ENCODE measurements at regions not wholly inside any gene's neighbourhood (a gene's known extent, or its start where the extent isn't known, plus 50 kb on each side); places are given as distances from the start of the nearest gene placed in this dataset.

DNA sequence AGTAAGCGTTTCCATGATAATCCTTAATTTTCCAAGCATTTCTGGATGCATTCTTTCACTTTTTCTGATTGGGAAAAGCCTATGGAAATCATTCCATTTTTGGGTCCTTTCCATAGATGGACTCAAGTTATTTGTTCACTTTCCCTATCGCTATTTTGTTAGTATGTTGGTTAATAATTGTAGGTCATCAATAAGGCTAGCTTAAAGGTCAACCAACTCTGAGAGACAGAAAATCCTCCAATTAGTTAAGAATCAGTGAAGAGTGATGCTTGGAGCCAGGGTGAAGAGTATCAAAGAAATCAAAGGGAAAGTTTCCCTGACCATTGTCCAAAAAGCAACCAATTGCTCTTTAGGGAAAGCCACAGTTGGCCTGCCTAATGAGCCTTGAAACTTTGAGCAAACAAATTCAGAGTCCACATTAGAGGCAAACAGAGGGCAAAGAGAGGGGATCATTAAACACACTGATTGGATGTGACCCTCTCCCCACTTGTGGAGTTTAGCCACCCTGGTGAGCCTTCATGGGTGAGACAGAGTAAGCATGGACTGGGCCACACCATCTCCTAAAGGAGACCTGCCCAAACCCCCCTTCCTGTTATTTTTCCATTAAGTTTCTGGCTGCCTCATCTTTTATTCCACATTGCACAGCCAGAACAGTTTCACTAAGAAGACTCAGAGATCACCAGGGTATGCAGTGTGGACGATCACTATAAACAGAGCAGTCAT lies 133.4 kb upstream of the DYNLRB2 start:
- CTCF ChIA-PET: no interaction called here
- no peak overlapping the region for H3K27ac Mint-ChIP-seq
- H3K4me3 Mint-ChIP-seq: no peak overlapping the region
- H3K27me3 ChIP-seq (ENCODE audit: control insufficient read depth in 2 of 2, insufficient read depth in 2 of 2, low read length in 2 of 2): no peaks in the 10 kb centered on the region
- intact Hi-C loops (cut with micrococcal nuclease): no loop called here
- no peaks in the 10 kb centered on the region for H3K9me3 ChIP-seq (ENCODE audit: control insufficient read depth in 2 of 3, low read length in 3 of 3)
- peaks cover 0 to 3% (median 0%) of the 10 kb centered on the region in 11 donors for H3K9me3 Mint-ChIP-seq
- ATAC-seq (no peak), DNase-seq (no peak)
- POLR2A ChIA-PET: no interaction called here
- peaks cover 8 to 51% (median 30%) of the 10 kb centered on the region in 5 donors for H3K27me3 Mint-ChIP-seq
- no peak overlapping the region for H3K4me3 ChIP-seq (ENCODE audit: low read length)
- no peak overlapping the region for H3K27ac ChIP-seq (ENCODE audit: low read depth, low read length)
- peaks cover 0 to 1% (median 0%) of the 10 kb centered on the region in 7 donors for H3K4me1 Mint-ChIP-seq
- H3K4me1 ChIP-seq (ENCODE audit: control insufficient read depth in 2 of 2, insufficient read depth in 2 of 2, low read length in 2 of 2): no peaks in the 10 kb centered on the region
- no peaks in the 10 kb centered on the region for H3K36me3 ChIP-seq (ENCODE audit: control insufficient read depth in 2 of 3, insufficient read depth in 3 of 3, low read length in 3 of 3)
- no peaks in the 10 kb centered on the region for H3K36me3 Mint-ChIP-seq

DNA sequence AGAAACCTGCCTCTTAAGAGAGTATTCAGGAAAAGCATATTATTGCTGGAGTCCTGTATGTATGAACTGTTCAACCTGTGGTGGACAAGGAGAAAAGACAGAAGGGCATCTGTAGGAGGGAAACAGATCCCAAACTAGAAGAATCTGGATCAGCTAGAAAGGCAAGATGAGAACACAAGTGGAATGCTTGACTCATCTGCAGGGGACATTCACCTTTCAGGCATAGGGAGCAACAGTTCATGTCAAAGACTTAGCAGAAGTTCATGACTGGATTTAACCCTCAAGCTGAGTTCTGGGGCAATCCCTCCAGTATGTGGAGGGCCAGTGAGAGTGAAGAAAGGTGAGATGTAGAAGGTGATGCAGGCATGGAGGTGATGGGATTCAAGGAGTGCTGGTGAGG lies 135.9 kb upstream of the DYNLRB2 start:
- no peak overlapping the region for H3K4me3 Mint-ChIP-seq
- H3K27ac Mint-ChIP-seq: peak overlapping the region in 1 of 9 donors; percentile 8
- no peak overlapping the region for H3K27ac ChIP-seq (ENCODE audit: low read depth, low read length)
- H3K4me1 Mint-ChIP-seq: peaks cover 0 to 1% (median 0%) of the 10 kb centered on the region in 7 donors
- ATAC-seq (no peak), DNase-seq (no peak)
- POLR2A ChIA-PET: interaction anchor here (0.5 kb wide), 1 partner anchor 71 kb away, joined by 3 read pairs; no protein-coding TSS in a partner anchor
- peaks cover 8 to 51% (median 31%) of the 10 kb centered on the region in 5 donors for H3K27me3 Mint-ChIP-seq
- H3K9me3 Mint-ChIP-seq: peaks cover 0 to 4% (median 0%) of the 10 kb centered on the region in 11 donors
- no peaks in the 10 kb centered on the region for H3K36me3 ChIP-seq (ENCODE audit: control insufficient read depth in 2 of 3, insufficient read depth in 3 of 3, low read length in 3 of 3)
- no peaks in the 10 kb centered on the region for H3K27me3 ChIP-seq (ENCODE audit: control insufficient read depth in 2 of 2, insufficient read depth in 2 of 2, low read length in 2 of 2)
- no peaks in the 10 kb centered on the region for H3K4me1 ChIP-seq (ENCODE audit: control insufficient read depth in 2 of 2, insufficient read depth in 2 of 2, low read length in 2 of 2)
- intact Hi-C loops (cut with micrococcal nuclease): no loop called here
- CTCF ChIA-PET: no interaction called here
- no peak overlapping the region for H3K4me3 ChIP-seq (ENCODE audit: low read length)
- no peaks in the 10 kb centered on the region for H3K9me3 ChIP-seq (ENCODE audit: control insufficient read depth in 2 of 3, low read length in 3 of 3)
- no peaks in the 10 kb centered on the region for H3K36me3 Mint-ChIP-seq

DNA sequence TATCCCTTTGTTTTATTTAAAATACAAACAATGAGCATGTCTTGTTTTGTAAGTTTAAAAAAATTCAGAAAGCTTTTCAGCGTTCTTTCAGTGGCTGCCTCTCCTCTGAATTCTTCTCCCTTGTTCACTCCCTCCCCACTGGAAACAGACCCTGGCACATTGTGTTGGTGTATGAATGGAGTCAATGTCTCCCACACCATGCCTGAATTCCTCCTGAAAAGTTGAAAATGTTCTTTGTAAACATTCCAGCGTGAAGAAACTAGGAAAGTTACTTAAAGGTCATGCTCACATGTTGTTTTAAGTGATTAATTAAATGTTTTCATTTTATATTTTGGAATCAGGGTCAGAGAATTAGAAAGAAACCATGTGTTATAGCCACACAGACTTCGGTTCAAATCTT lies 136.9 kb upstream of the DYNLRB2 start:
- H3K4me1 Mint-ChIP-seq: peaks cover 0 to 1% (median 0%) of the 10 kb centered on the region in 7 donors
- Histone ChIP-seq H3K9me3 (ENCODE audit: control insufficient read depth in 2 of 3, low read length in 3 of 3) (no peaks in the 10 kb centered on the region), H3K4me1 (ENCODE audit: control insufficient read depth in 2 of 2, insufficient read depth in 2 of 2, low read length in 2 of 2) (no peaks in the 10 kb centered on the region), H3K27me3 (ENCODE audit: control insufficient read depth in 2 of 2, insufficient read depth in 2 of 2, low read length in 2 of 2) (no peaks in the 10 kb centered on the region), H3K36me3 (ENCODE audit: control insufficient read depth in 2 of 3, insufficient read depth in 3 of 3, low read length in 3 of 3) (no peaks in the 10 kb centered on the region), H3K4me3 (ENCODE audit: low read length) (no peak overlapping the region), H3K27ac (ENCODE audit: low read depth, low read length) (no peak overlapping the region)
- intact Hi-C loops (cut with micrococcal nuclease): no loop called here
- no peak for DNase-seq
- H3K27me3 Mint-ChIP-seq: peaks cover 8 to 51% (median 31%) of the 10 kb centered on the region in 5 donors
- H3K27ac Mint-ChIP-seq: no peak overlapping the region
- H3K9me3 Mint-ChIP-seq: peaks cover 0 to 4% (median 0%) of the 10 kb centered on the region in 11 donors
- ChIA-PET POLR2A (no interaction called here), CTCF (no interaction called here)
- no peak for ATAC-seq
- no peak overlapping the region for H3K4me3 Mint-ChIP-seq
- H3K36me3 Mint-ChIP-seq: no peaks in the 10 kb centered on the region

DNA sequence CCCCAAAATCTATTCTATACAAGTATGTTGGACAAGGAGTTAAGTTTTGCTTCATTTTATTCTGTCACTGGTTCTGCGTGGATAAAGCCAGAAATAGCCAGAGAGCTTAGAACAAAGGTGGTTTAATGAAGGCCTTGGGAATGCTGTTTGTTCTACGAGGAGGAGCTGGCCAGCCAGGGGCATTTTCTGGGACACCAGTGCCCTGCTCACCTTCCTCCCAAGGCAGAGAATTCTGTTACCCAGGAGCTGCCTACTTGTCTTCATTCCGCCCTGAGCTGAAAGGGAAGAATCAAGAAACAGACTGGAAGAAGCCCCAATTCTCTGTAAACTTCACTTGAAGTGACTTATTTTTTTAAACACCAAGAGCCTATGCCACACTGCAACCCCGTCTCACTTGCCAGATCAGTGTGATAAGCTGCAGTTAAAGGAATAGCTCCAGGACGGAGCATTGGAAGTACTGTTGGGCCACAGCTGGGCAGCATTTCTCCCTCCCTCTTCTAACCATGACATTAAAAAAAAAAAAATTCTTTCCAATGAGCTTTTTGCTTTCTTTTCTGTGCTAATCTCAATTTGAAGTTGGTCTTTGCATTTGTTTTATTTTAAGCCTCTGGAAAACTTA lies 149.8 kb upstream of the DYNLRB2 start:
- Histone ChIP-seq H3K27ac (ENCODE audit: low read depth, low read length) (no peak overlapping the region), H3K4me1 (ENCODE audit: control insufficient read depth in 2 of 2, insufficient read depth in 2 of 2, low read length in 2 of 2) (no peaks in the 10 kb centered on the region), H3K9me3 (ENCODE audit: control insufficient read depth in 2 of 3, low read length in 3 of 3) (no peaks in the 10 kb centered on the region), H3K36me3 (ENCODE audit: control insufficient read depth in 2 of 3, insufficient read depth in 3 of 3, low read length in 3 of 3) (no peaks in the 10 kb centered on the region), H3K4me3 (ENCODE audit: low read length) (no peak overlapping the region), H3K27me3 (ENCODE audit: control insufficient read depth in 2 of 2, insufficient read depth in 2 of 2, low read length in 2 of 2) (no peaks in the 10 kb centered on the region)
- Mint-ChIP-seq H3K4me1 (no peaks in the 10 kb centered on the region), H3K27ac (no peak overlapping the region), H3K4me3 (no peak overlapping the region), H3K36me3 (no peaks in the 10 kb centered on the region), H3K9me3 (peaks cover 0 to 17% (median 4%) of the 10 kb centered on the region in 11 donors), H3K27me3 (peaks cover 12 to 38% (median 23%) of the 10 kb centered on the region in 5 donors)
- ChIA-PET CTCF (interaction anchor here (0.5 kb wide), 1 partner anchor 198 kb away, joined by 6 read pairs; no protein-coding TSS in a partner anchor), POLR2A (no interaction called here)
- DNase-seq (no peak), ATAC-seq (no peak)
- intact Hi-C loops (cut with micrococcal nuclease): no loop called here

DNA sequence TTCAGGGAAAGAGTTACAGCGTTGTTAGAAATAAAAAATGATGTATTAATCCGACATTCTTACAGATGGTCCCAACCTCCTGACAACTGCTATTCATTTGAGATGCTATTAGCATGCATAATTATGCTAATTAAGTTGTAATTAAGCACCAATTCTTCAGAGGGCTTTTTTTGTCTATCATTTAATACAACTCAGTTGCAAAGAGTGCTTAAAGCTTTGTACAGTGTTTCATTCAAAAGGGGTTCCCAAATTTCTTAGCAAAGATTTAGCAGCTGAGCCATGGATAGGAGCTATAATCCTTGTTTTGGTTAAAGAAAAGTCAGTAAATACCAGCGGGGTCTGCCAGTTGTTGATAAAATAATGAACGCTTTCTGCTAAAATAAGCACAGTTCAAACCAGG lies 150.7 kb upstream of the DYNLRB2 start:
- Histone ChIP-seq H3K4me1 (ENCODE audit: control insufficient read depth in 2 of 2, insufficient read depth in 2 of 2, low read length in 2 of 2) (no peaks in the 10 kb centered on the region), H3K27ac (ENCODE audit: low read depth, low read length) (no peak overlapping the region), H3K9me3 (ENCODE audit: control insufficient read depth in 2 of 3, low read length in 3 of 3) (no peaks in the 10 kb centered on the region), H3K4me3 (ENCODE audit: low read length) (no peak overlapping the region), H3K27me3 (ENCODE audit: control insufficient read depth in 2 of 2, insufficient read depth in 2 of 2, low read length in 2 of 2) (no peaks in the 10 kb centered on the region), H3K36me3 (ENCODE audit: control insufficient read depth in 2 of 3, insufficient read depth in 3 of 3, low read length in 3 of 3) (no peaks in the 10 kb centered on the region)
- H3K27ac Mint-ChIP-seq: no peak overlapping the region
- no peak overlapping the region for H3K4me3 Mint-ChIP-seq
- no peaks in the 10 kb centered on the region for H3K36me3 Mint-ChIP-seq
- H3K27me3 Mint-ChIP-seq: peaks cover 12 to 38% (median 23%) of the 10 kb centered on the region in 5 donors
- DNase-seq: no peak
- ATAC-seq: no peak
- ChIA-PET POLR2A (interaction anchor here (0.7 kb wide), 1 partner anchor 1112 kb away, joined by 3 read pairs; no protein-coding TSS in a partner anchor), CTCF (no interaction called here)
- no peaks in the 10 kb centered on the region for H3K4me1 Mint-ChIP-seq
- intact Hi-C loops (cut with micrococcal nuclease): no loop called here
- H3K9me3 Mint-ChIP-seq: peaks cover 0 to 9% (median 4%) of the 10 kb centered on the region in 11 donors

DNA sequence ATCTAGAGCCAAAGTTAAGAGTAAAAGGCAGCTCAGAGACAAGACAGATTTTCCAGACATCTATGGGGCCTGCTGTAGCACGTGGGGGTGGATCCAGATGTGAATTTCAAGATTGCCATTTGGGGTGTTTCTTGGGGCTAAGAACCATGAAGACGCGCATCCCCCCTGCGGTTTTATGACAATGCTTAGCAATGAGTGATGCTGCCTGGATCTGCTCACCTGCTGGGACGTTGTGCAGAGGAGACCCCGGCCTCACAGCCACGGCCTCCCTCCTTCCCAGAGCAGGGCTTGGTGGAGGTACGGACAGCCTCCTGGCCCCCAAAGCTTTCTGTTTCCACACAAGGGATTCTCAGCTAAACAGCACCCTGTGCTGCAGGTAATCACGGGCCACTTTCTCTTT lies 151.5 kb upstream of the DYNLRB2 start:
- DNase-seq: no peak
- H3K27me3 ChIP-seq (ENCODE audit: control insufficient read depth in 2 of 2, insufficient read depth in 2 of 2, low read length in 2 of 2): no peaks in the 10 kb centered on the region
- no peak overlapping the region for H3K4me3 Mint-ChIP-seq
- peaks cover 0 to 1% (median 0%) of the 10 kb centered on the region in 7 donors for H3K4me1 Mint-ChIP-seq
- H3K4me3 ChIP-seq (ENCODE audit: low read length): no peak overlapping the region
- H3K27ac Mint-ChIP-seq: no peak overlapping the region
- peaks cover 12 to 38% (median 25%) of the 10 kb centered on the region in 5 donors for H3K27me3 Mint-ChIP-seq
- no peaks in the 10 kb centered on the region for H3K36me3 ChIP-seq (ENCODE audit: control insufficient read depth in 2 of 3, insufficient read depth in 3 of 3, low read length in 3 of 3)
- intact Hi-C loops (cut with micrococcal nuclease): no loop called here
- no peaks in the 10 kb centered on the region for H3K4me1 ChIP-seq (ENCODE audit: control insufficient read depth in 2 of 2, insufficient read depth in 2 of 2, low read length in 2 of 2)
- ChIA-PET POLR2A (no interaction called here), CTCF (no interaction called here)
- H3K27ac ChIP-seq (ENCODE audit: low read depth, low read length): no peak overlapping the region
- H3K36me3 Mint-ChIP-seq: no peaks in the 10 kb centered on the region
- ATAC-seq: no peak
- H3K9me3 ChIP-seq (ENCODE audit: control insufficient read depth in 2 of 3, low read length in 3 of 3): no peaks in the 10 kb centered on the region
- H3K9me3 Mint-ChIP-seq: peaks cover 0 to 7% (median 4%) of the 10 kb centered on the region in 11 donors

Measured in naive thymus-derived CD4-positive, alpha-beta T cell (primary cell).